PC-3 (cell line): ENCODE measurements at regions not wholly inside any gene's neighbourhood (a gene's known extent, or its start where the extent isn't known, plus 50 kb on each side); places are given as distances from the start of the nearest gene placed in this dataset.

ENCODE experiments used
- ATAC-seq: fragments of 200-7000 bp; cut with Tn5 transposase; 2 replicates; pipeline ENCODE4 v1.9.1; 2020; ENCODE audit warnings: mild to moderate bottlenecking, moderate library complexity
- BruUV-seq: library from RNA; stranded (reverse); fragments of 400-500 nt; replicated peaks from 2 replicates; lab custom pipeline; 2021; lab: Mats Ljungman, UMichigan
- CTCF ChIA-PET: fragments of 300-600 bp; sonication (Branson Sonifier 250); formaldehyde crosslinking; loops from one replicate; lab custom pipeline; 2022; ENCODE audit warnings: antibody characterized with exemption; lab: Charles Lee
- POLR2A ChIA-PET: fragments of 300-600 bp; sonication (Branson Sonifier 250); formaldehyde crosslinking; loops from one replicate; lab custom pipeline; 2022; ENCODE audit warnings: antibody characterized with exemption; ENCODE audit not compliant: unreplicated experiment; lab: Charles Lee
- DNase-seq: peaks from one replicate; pipeline ENCODE4 v3.0.0-alpha.2; 2015
- H2AFZ ChIP-seq: fragments of 300-600 bp; sonication (generic); 2 replicates; pipeline ENCODE4 v1.6.0; 2016; ENCODE audit warnings: antibody characterized with exemption, low read length
- H3F3A ChIP-seq: fragments of 300-600 bp; sonication (generic); one replicate; pipeline ENCODE4 v1.6.0; 2017; ENCODE audit warnings: antibody characterized with exemption, low read length, control low read depth, mild to moderate bottlenecking; ENCODE audit not compliant: unreplicated experiment
- H3K27ac ChIP-seq: fragments of 300-600 bp; sonication (generic); 2 replicates; pipeline ENCODE4 v1.5.1; 2016; ENCODE audit warnings: mild to moderate bottlenecking, low read length
- H3K27me3 ChIP-seq: fragments of 300-600 bp; sonication (generic); 2 replicates; pipeline ENCODE4 v1.6.1; 2016; ENCODE audit warnings: low read length, mixed read lengths
- H3K36me3 ChIP-seq: fragments of 300-600 bp; sonication (generic); 2 replicates; pipeline ENCODE4 v1.6.1; 2016; ENCODE audit warnings: low read depth, mixed run types, low read length, mixed read lengths
- H3K4me1 ChIP-seq: fragments of 300-600 bp; sonication (generic); 2 replicates; pipeline ENCODE4 v1.5.1; 2016; ENCODE audit warnings: low read length; ENCODE audit not compliant: insufficient read depth
- H3K4me2 ChIP-seq: fragments of 300-600 bp; sonication (generic); 2 replicates; pipeline ENCODE4 v1.6.0; 2016; ENCODE audit warnings: low read length
- H3K4me3 ChIP-seq: fragments of 300-600 bp; sonication (generic); 2 replicates; pipeline ENCODE4 v1.5.1; 2016; ENCODE audit warnings: mild to moderate bottlenecking, low read length, mixed read lengths
- H3K79me2 ChIP-seq: fragments of 300-600 bp; sonication (generic); 2 replicates; pipeline ENCODE4 v1.6.1; 2017; ENCODE audit warnings: low read length, mixed read lengths
- H3K9ac ChIP-seq: fragments of 300-600 bp; sonication (generic); 2 replicates; pipeline ENCODE4 v1.6.0; 2016; ENCODE audit warnings: mild to moderate bottlenecking, low read length
- H3K9me2 ChIP-seq: fragments of 300-600 bp; sonication (generic); replicated peaks from 2 replicates; pipeline ENCODE4 v1.6.1; 2016; ENCODE audit warnings: mixed run types, low read length, mixed read lengths
- H3K9me3 ChIP-seq: fragments of 300-600 bp; sonication (generic); 2 replicates; pipeline ENCODE4 v1.6.1; 2016; ENCODE audit warnings: low read length, mixed read lengths
- H4K20me1 ChIP-seq: fragments of 300-600 bp; sonication (generic); 2 replicates; pipeline ENCODE4 v1.6.1; 2016; ENCODE audit warnings: low read length, mixed read lengths
- EZH2 ChIP-seq: fragments of 300-600 bp; sonication (generic); IDR thresholded peaks from one replicate; pipeline ENCODE4 v1.6.1; 2017; ENCODE audit warnings: antibody characterized with exemption, mild to moderate bottlenecking, low read length; ENCODE audit not compliant: unreplicated experiment
- EZH2phosphoT487 ChIP-seq: fragments of 300-600 bp; sonication (generic); IDR thresholded peaks from 2 replicates; pipeline ENCODE4 v1.6.1; 2018; ENCODE audit warnings: mild to moderate bottlenecking, antibody characterized with exemption, low read length, borderline replicate concordance
- intact Hi-C: fragments of 100-400 bp; cut with micrococcal nuclease; formaldehyde crosslinking; loops from 2 replicates; pipeline ENCODE4 v1.9.0; 2023
- TF ChIP-seq, protein P1 (sequence below): fragments of 300-600 bp; sonication (generic); conservative IDR thresholded peaks from 2 replicates; pipeline ENCODE4 v1.5.1; 2017; ENCODE audit warnings: antibody characterized with exemption, low read depth, mild to moderate bottlenecking, low read length

- Histone ChIP-seq H3K79me2 (no peaks in the 10 kb centered on the region), H3K4me3 (no peak overlapping the region), H3K9me3 (peaks cover 41% of the 10 kb centered on the region), H3K9ac (no peak overlapping the region), H3K9me2 (no peaks in the 10 kb centered on the region), H3F3A (no peaks in the 10 kb centered on the region), H2AFZ (no peak overlapping the region), H3K4me1 (no peaks in the 10 kb centered on the region), H3K36me3 (no peaks in the 10 kb centered on the region), H3K27me3 (no peaks in the 10 kb centered on the region), H3K27ac (no peak overlapping the region), H3K4me2 (no peak overlapping the region), H4K20me1 (no peaks in the 10 kb centered on the region)
- TF ChIP-seq EZH2, result no peak
- POLR2A ChIA-PET, result no interaction called here
- intact Hi-C loops, result no loop called here
- DNase-seq (no peak), ATAC-seq (no peak)
- CTCF ChIA-PET, result no interaction called here
- no TSS peak for BruUV-seq
These were observed 97.2 kb upstream of the CNTN4 start for GRCh38 chr3:2001306-2002108.

- Histone ChIP-seq H3K9ac (no peak overlapping the region), H3K9me2 (no peaks in the 10 kb centered on the region), H3K4me2 (no peak overlapping the region), H3F3A (no peaks in the 10 kb centered on the region), H3K79me2 (no peaks in the 10 kb centered on the region), H3K27ac (no peak overlapping the region), H4K20me1 (no peaks in the 10 kb centered on the region), H2AFZ (no peak overlapping the region), H3K27me3 (no peaks in the 10 kb centered on the region), H3K4me3 (no peak overlapping the region), H3K4me1 (no peaks in the 10 kb centered on the region), H3K9me3 (peaks cover 45% of the 10 kb centered on the region), H3K36me3 (no peaks in the 10 kb centered on the region)
- POLR2A ChIA-PET, result no interaction called here
- DNase-seq (no peak), ATAC-seq (no peak)
- no TSS peak for BruUV-seq
- TF ChIP-seq, protein P1, sequence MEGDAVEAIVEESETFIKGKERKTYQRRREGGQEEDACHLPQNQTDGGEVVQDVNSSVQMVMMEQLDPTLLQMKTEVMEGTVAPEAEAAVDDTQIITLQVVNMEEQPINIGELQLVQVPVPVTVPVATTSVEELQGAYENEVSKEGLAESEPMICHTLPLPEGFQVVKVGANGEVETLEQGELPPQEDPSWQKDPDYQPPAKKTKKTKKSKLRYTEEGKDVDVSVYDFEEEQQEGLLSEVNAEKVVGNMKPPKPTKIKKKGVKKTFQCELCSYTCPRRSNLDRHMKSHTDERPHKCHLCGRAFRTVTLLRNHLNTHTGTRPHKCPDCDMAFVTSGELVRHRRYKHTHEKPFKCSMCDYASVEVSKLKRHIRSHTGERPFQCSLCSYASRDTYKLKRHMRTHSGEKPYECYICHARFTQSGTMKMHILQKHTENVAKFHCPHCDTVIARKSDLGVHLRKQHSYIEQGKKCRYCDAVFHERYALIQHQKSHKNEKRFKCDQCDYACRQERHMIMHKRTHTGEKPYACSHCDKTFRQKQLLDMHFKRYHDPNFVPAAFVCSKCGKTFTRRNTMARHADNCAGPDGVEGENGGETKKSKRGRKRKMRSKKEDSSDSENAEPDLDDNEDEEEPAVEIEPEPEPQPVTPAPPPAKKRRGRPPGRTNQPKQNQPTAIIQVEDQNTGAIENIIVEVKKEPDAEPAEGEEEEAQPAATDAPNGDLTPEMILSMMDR, result no peak
- TF ChIP-seq EZH2phosphoT487, result no peak
- CTCF ChIA-PET, result no interaction called here
- intact Hi-C loops, result no loop called here
These were observed 74.7 kb upstream of the CNTN4 start for GRCh38 chr3:2023959-2024358.

GRCh38 chr3:2024713-2025112, 74.0 kb upstream of the CNTN4 start:
- H3K27ac ChIP-seq, result no peak overlapping the region
- intact Hi-C loops, result no loop called here
- no peak overlapping the region for H2AFZ ChIP-seq
- BruUV-seq, result no TSS peak
- no peaks in the 10 kb centered on the region for H3K36me3 ChIP-seq
- no peaks in the 10 kb centered on the region for H3K27me3 ChIP-seq
- no peaks in the 10 kb centered on the region for H4K20me1 ChIP-seq
- no peaks in the 10 kb centered on the region for H3K4me1 ChIP-seq
- ATAC-seq, result no peak
- H3F3A ChIP-seq, result no peaks in the 10 kb centered on the region
- no peak for DNase-seq
- no peaks in the 10 kb centered on the region for H3K9me2 ChIP-seq
- ChIA-PET POLR2A (no interaction called here), CTCF (no interaction called here)
- TF ChIP-seq, protein P1, result no peak
- TF ChIP-seq EZH2, result no peak
- TF ChIP-seq EZH2phosphoT487, result no peak
- H3K79me2 ChIP-seq, result no peaks in the 10 kb centered on the region
- no peak overlapping the region for H3K9ac ChIP-seq
- H3K9me3 ChIP-seq, result peaks cover 46% of the 10 kb centered on the region
- no peak overlapping the region for H3K4me3 ChIP-seq
- no peak overlapping the region for H3K4me2 ChIP-seq
